ENCODE measurements at regions not wholly inside any gene's neighbourhood (a gene's known extent, or its start where the extent isn't known, plus 50 kb on each side); places are given as distances from the start of the nearest gene placed in this dataset.

- no peak for TF ChIP-seq CTCF (IDR thresholded peaks at IDR 0.05; ENCODE audit: unreplicated experiment)
- no peak overlapping the region for H3K4me3 Mint-ChIP-seq (ENCODE audit: low read depth)
- peaks cover 15% of the 10 kb centered on the region for H3K9me3 Mint-ChIP-seq (ENCODE audit: low read depth)
- no peak for DNase-seq (ENCODE audit: low spot score, unreplicated experiment)
- H3K4me1 Mint-ChIP-seq (ENCODE audit: low read depth) = peaks cover 29% of the 10 kb centered on the region
- H3K27me3 Mint-ChIP-seq = no peaks in the 10 kb centered on the region
- H3K27ac Mint-ChIP-seq = no peak overlapping the region
- H3K36me3 Mint-ChIP-seq (ENCODE audit: insufficient read depth) = peaks cover 1% of the 10 kb centered on the region
Measured at GRCh38 chr5:166716856-166717492, 1574.5 kb upstream of the WWC1 start.

- Mint-ChIP-seq H3K4me3 (ENCODE audit: low read depth) (no peak overlapping the region), H3K9me3 (ENCODE audit: low read depth) (peaks cover 12% of the 10 kb centered on the region), H3K4me1 (ENCODE audit: low read depth) (peaks cover 26% of the 10 kb centered on the region), H3K36me3 (ENCODE audit: insufficient read depth) (no peaks in the 10 kb centered on the region), H3K27me3 (no peaks in the 10 kb centered on the region), H3K27ac (no peak overlapping the region)
- TF ChIP-seq CTCF (IDR thresholded peaks at IDR 0.05; ENCODE audit: unreplicated experiment) = no peak
- no peak for DNase-seq (ENCODE audit: low spot score, unreplicated experiment)
Measured at GRCh38 chr5:166719991-166720390, 1571.5 kb upstream of the WWC1 start.

GRCh38 chr5:166722939-166723338 is 1568.5 kb upstream of the WWC1 start:
- H3K9me3 Mint-ChIP-seq (ENCODE audit: low read depth) = peaks cover 8% of the 10 kb centered on the region
- H3K4me3 Mint-ChIP-seq (ENCODE audit: low read depth) = no peak overlapping the region
- H3K27me3 Mint-ChIP-seq = no peaks in the 10 kb centered on the region
- no peak for TF ChIP-seq CTCF (IDR thresholded peaks at IDR 0.05; ENCODE audit: unreplicated experiment)
- no peaks in the 10 kb centered on the region for H3K36me3 Mint-ChIP-seq (ENCODE audit: insufficient read depth)
- no peak overlapping the region for H3K27ac Mint-ChIP-seq
- H3K4me1 Mint-ChIP-seq (ENCODE audit: low read depth) = peaks cover 29% of the 10 kb centered on the region
- DNase-seq (ENCODE audit: low spot score, unreplicated experiment) = no peak

GRCh38 chr5:166724284-166724683 is 1567.2 kb upstream of the WWC1 start:
- Mint-ChIP-seq H3K27ac (no peak overlapping the region), H3K4me1 (ENCODE audit: low read depth) (peaks cover 28% of the 10 kb centered on the region), H3K9me3 (ENCODE audit: low read depth) (peaks cover 8% of the 10 kb centered on the region), H3K4me3 (ENCODE audit: low read depth) (no peak overlapping the region), H3K27me3 (no peaks in the 10 kb centered on the region), H3K36me3 (ENCODE audit: insufficient read depth) (no peaks in the 10 kb centered on the region)
- TF ChIP-seq CTCF (IDR thresholded peaks at IDR 0.05; ENCODE audit: unreplicated experiment) = no peak
- DNase-seq (ENCODE audit: low spot score, unreplicated experiment) = no peak

GRCh38 chr5:166725593-166725992 is 1565.9 kb upstream of the WWC1 start:
- Mint-ChIP-seq H3K4me3 (ENCODE audit: low read depth) (no peak overlapping the region), H3K4me1 (ENCODE audit: low read depth) (peaks cover 31% of the 10 kb centered on the region)

More at GRCh38 chr5:166725593-166725992, 1565.9 kb upstream of the WWC1 start:
- no peak for DNase-seq (ENCODE audit: low spot score, unreplicated experiment)
- Mint-ChIP-seq H3K27me3 (peaks cover 3% of the 10 kb centered on the region), H3K36me3 (ENCODE audit: insufficient read depth) (no peaks in the 10 kb centered on the region), H3K9me3 (ENCODE audit: low read depth) (peaks cover 5% of the 10 kb centered on the region), H3K27ac (peak overlapping the region; percentile 74)
- no peak for TF ChIP-seq CTCF (IDR thresholded peaks at IDR 0.05; ENCODE audit: unreplicated experiment)
